ENCODE measurements at regions not wholly inside any gene's neighbourhood (a gene's known extent, or its start where the extent isn't known, plus 50 kb on each side); places are given as distances from the start of the nearest gene placed in this dataset.

DNA sequence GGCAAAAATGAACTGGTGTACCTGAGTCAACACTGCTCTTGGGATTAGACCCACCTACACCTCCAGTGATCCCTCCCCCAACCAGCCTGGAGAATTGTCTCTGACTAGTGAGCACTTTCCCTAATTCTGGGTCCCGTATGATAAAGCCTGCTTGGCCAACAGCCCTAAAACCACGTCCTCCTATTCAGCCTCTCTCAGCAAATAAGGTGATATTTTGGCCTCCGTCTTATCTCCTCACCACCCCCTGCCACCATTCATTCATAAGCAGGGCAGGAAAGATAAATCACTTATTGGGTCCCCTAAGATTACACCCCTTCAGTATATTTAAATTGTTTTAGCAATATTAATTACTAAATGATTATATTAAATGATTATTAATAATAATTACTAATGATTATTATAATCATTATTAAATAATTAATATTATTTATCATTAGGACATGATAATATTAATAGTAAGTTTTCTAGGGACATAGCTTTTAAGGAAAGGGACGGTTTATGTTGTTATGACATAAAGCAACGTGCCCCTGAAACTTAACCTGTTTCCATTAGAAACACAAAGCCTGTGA lies 108.0 kb downstream of the DUSP10 start:
- no peak for DNase-seq (ENCODE audit: low read depth in 4 of 4, low spot score in 2 of 4)

DNA sequence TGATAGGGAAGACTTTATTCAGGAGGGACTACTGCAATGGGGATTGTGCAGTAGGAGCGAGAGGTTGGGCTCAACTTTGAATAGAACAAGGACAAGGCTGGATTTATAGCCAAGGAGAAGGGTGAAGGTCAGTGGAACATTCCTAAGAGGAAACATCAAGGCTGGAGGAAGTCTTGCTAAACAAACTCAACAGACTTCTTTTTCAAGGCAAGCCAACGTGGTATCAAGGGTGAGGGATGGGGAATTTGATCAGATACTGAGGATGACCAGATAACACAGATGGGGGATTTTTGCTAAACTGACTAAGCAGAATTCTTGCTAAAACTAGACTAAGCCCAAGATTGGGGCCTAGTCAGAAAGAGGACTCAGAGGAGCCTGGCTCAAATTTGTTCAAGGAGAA lies 107.3 kb downstream of the DUSP10 start:
- no peak for DNase-seq (ENCODE audit: low read depth in 4 of 4, low spot score in 2 of 4)

DNA sequence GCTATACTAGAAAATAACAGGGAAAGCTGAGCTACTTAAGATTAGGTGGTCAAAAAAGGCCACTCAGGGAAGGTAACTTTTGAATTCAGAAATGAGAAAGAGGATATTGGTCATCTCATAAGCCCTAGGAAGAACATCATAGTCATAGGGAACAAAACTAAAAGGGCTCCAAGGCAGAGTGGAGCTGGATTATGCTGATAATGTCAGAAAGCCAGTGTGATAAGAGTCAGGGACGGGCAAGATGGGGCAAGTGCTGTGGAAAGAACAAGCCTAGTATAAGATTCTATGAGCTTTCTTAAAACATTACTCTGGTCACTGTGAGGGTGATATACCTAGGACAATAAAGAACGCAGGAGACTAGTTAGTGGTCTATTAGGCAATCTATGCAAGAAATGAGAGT lies 106.6 kb downstream of the DUSP10 start:
- no peak for DNase-seq (ENCODE audit: low read depth in 4 of 4, low spot score in 2 of 4)

DNA sequence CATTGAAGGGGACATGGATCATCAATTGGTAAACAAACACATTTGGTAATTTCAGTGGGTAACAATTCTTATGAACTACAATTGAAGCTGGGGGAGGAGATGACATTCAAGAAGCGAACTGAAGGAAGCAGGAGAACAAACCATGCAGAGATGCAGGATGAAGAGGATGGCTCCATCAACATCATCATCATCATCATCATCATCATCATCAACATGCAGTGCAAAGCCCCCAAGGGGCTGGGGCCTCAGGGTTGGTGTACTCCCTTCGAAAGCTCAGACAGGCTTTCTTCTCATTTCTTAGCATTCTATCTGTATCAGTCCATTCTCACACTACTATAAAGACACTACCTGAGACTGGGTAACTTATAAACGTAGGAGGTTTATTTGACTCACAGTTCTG lies 105.8 kb downstream of the DUSP10 start:
- no peak for DNase-seq (ENCODE audit: low read depth in 4 of 4, low spot score in 2 of 4)

DNA sequence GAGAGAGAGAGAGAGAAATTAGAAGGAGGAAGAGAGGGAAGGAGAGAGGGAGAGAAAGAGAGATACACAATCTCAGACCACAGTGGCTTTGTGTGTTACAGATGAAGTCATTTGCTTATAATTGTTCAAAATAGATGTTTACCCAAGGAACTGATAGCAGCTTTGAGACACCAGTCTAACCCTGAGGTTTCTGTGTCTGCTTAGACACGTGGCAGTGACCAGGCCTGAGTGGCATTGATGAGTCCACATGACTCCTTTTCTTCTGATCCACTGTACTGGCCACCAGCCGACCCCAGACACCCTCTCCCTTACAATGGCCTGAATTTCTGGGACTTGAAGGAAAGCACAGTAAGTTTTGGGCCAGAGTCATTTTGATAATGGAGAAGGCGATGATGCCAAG lies 104.9 kb downstream of the DUSP10 start:
- no peak for DNase-seq (ENCODE audit: low read depth in 4 of 4, low spot score in 2 of 4)

DNA sequence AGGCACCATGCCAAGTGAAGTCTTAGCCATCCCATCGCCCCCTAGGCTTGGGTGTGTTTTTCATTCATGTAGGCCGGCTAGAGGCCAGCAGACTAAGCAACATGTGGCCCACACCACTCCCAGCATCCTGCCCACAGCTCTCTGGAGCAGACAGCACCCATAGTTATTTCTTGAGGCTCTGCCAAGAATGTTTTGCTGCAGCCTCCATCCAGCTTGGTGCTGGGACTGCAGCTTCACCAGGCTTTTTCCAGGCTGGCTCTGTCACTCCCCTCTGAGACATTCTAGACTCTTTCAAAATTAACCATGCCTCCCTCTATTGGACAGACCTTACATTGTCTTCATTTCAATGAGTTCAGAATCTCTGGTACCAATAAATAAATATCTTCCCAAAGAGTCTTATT lies 104.2 kb downstream of the DUSP10 start:
- DNase-seq (ENCODE audit: low read depth in 4 of 4, low spot score in 2 of 4), result no peak

DNA sequence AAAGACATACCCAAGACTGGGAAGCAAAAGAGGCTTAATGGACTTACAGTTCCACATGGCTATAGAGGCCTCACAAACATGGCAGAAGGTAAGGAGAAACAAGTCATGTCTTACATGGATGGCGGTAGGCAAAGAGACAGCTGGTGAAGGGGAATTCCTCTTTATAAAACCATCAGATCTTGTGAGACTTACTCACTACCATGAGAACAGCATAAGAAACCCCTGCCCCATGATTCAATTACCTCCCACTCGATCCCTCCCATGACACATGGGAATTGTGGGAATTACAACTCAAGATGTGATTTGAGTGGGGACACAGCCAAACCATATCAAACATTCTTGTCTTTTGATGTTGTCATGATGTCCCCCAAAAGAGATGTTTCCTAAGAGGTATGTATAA lies 103.3 kb downstream of the DUSP10 start:
- no peak for DNase-seq (ENCODE audit: low read depth in 4 of 4, low spot score in 2 of 4)

DNA sequence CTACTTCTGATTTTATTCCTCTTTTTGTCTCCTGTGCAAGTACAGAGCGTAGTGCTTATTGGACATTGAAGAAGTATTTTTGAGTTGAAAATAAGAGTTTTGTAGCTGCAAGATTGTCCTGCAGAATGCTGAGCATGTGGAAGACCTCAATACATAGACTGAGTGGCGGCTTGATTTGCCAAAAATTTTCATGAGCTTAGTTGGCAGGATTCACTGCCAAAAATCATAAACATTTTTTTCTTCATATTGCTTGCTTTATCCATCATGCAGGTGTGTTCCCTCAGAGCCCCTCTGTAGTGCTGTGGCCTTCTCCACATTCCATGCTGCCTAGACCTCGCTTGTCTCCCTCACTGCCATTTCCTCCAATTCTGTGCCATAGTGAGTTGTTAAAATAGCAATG lies 100.1 kb downstream of the DUSP10 start:
- no peak for DNase-seq (ENCODE audit: low read depth in 4 of 4, low spot score in 2 of 4)

DNA sequence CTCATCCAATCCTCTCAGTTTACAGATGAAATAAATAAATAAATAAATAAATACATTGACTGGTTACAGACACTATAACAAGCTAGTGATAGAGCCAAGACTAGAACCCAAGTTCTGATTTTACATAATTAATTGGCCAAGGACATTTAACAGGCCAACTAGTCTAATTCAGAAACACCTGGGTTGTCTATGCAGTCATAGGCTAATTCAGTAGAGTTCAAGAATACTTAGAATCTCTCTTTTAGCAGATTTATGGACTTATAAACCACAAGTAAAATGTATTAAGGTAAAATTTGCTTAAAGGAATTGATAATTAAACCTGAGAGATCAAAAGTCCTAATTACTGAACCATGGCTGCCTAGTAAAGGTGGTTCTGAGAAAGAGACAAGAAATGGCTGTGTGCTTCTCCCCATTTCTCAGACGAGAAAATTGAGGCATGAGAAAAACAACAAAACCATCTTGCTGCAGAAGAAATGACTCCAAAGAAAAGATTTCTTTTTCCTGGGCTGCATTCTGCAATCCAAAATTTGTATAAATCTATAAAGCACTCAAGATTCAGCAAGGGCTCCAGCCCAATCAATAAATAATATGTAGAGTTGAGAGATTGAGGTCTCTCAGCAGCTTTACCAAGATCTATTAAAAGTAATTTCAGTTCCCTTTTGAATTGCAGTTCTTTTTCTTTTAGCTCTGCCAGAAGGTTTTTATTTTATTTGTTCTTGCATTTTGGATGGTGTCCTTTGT lies 98.3 kb downstream of the DUSP10 start:
- no peak for DNase-seq (ENCODE audit: low read depth in 4 of 4, low spot score in 2 of 4)

DNA sequence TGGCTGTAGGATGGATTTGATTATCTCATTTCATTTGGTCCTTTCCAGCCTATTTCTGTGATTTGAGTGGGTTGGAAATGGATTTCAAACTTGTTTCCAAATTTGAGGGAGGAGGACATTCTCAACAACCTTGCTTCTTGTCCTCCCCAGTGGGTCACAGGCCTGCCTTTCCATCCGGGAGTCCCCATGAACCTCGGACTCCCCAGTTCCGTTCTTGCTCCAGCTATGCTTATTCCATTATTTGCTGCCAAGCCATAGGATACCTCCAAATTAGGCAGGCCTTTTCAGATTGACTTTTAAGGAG lies 97.8 kb downstream of the DUSP10 start:
- DNase-seq (ENCODE audit: low read depth in 4 of 4, low spot score in 2 of 4), result no peak

DNA sequence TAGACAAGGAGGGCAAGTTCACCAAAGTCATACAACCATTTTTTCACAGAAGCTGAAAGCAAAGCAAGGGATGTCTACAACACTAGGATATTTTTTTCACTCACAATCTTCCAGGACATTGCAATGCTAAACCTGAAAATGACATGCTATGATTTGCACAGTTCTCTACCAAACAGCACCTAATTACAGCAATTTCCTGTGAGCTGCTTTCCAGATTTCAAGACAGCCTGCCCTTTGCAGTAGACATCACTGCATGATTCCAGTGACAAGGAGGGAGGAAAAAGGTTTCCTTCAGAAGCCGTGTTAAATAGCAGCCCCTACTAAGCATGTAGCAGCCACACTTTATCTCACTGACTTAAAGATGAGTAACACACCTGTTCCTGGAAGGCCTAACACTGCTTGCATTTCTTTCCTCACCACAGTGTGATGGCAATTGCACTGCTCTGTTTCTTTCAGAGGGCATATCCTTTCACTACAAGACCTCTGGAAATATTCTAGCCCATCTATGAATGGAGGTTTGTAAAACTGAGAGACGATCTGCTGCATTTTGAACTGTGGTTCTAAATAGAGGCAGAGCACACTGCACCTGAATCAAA lies 97.1 kb downstream of the DUSP10 start:
- DNase-seq (ENCODE audit: low read depth in 4 of 4, low spot score in 2 of 4), result no peak

DNA sequence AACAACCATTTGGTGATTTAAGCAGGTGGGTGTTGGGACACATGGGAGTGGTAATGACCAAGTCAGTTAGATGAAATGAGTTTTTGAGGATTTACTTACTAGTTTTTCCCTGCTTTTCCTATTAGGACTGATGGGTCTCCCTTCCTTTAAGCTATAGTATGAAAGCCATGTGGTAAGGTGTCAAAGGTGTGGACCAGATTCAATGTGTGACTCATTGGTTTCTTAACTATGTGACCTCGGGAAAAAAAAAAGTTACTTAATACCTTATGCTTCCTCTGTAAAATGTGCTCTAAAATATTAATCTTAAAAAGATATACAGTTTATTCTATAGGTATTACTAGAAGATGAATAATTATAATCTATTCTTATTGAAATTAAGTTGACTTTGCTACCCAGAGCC lies 93.7 kb downstream of the DUSP10 start:
- DNase-seq (ENCODE audit: low read depth in 4 of 4, low spot score in 2 of 4), result no peak

Data from left renal cortex interstitium (tissue), 4 donors.